ENCODE measurements at regions not wholly inside any gene's neighbourhood (a gene's known extent, or its start where the extent isn't known, plus 50 kb on each side); places are given as distances from the start of the nearest gene placed in this dataset.
A peak's percentile ranks its signal among the peaks of the same experiment; 100 is the strongest.

GRCh38 chr2:8430628-8431027 is 251.2 kb upstream of the ID2 start:
- no peaks in the 10 kb centered on the region for H3K4me1 Mint-ChIP-seq
- peak; percentile 47 for DNase-seq

GRCh38 chr2:8431446-8432125 is 250.3 kb upstream of the ID2 start:
- no peak for DNase-seq
- no peak for TF ChIP-seq CTCF (conservative IDR thresholded peaks at IDR 0.05)
- no peaks in the 10 kb centered on the region for H3K9me3 ChIP-seq (ENCODE audit: control insufficient read depth, low read length)
- 91 to 93% methylated on average over 3 of the region's 3 CpGs for WGBS, 2 experiments (ENCODE audit: insufficient coverage in 1 of 2, insufficient read length in 1 of 2)
- H3K27ac Mint-ChIP-seq: no peak overlapping the region
- no peak overlapping the region for H3K4me3 ChIP-seq (ENCODE audit: low read length)
- no peaks in the 10 kb centered on the region for H3K36me3 ChIP-seq (ENCODE audit: control insufficient read depth, insufficient read depth, low read length)
- no peaks in the 10 kb centered on the region for H3K4me1 ChIP-seq (ENCODE audit: control insufficient read depth, insufficient read depth, low read length)
- no peaks in the 10 kb centered on the region for H3K27me3 Mint-ChIP-seq (ENCODE audit: insufficient read depth)
- no peak overlapping the region for H3K4me3 Mint-ChIP-seq
- no peaks in the 10 kb centered on the region for H3K36me3 Mint-ChIP-seq (ENCODE audit: low read depth)
- no peaks in the 10 kb centered on the region for H3K27me3 ChIP-seq (ENCODE audit: control insufficient read depth, insufficient read depth, low read length, poor library complexity, severe bottlenecking)
- H3K9me3 Mint-ChIP-seq: no peaks in the 10 kb centered on the region
- no peak overlapping the region for H3K9ac ChIP-seq (ENCODE audit: extremely low read depth, low read length, poor library complexity, severe bottlenecking)
- H3K27ac ChIP-seq (ENCODE audit: low read depth, low read length): no peak overlapping the region
- no peaks in the 10 kb centered on the region for H3K4me1 Mint-ChIP-seq

More at GRCh38 chr2:8430628-8431027, 251.2 kb upstream of the ID2 start:
- Mint-ChIP-seq H3K4me3 (no peak overlapping the region), H3K9me3 (no peaks in the 10 kb centered on the region), H3K36me3 (ENCODE audit: low read depth) (no peaks in the 10 kb centered on the region), H3K27me3 (ENCODE audit: insufficient read depth) (no peaks in the 10 kb centered on the region), H3K27ac (no peak overlapping the region)
- no peaks in the 10 kb centered on the region for H3K27me3 ChIP-seq (ENCODE audit: control insufficient read depth, insufficient read depth, low read length, poor library complexity, severe bottlenecking)
- H3K4me3 ChIP-seq (ENCODE audit: low read length): no peak overlapping the region
- H3K4me1 ChIP-seq (ENCODE audit: control insufficient read depth, insufficient read depth, low read length): no peaks in the 10 kb centered on the region
- WGBS, 2 experiments (ENCODE audit: insufficient coverage in 1 of 2, insufficient read length in 1 of 2): 89 to 100% methylated on average over 3 to 4 of the region's 4 CpGs
- H3K9ac ChIP-seq (ENCODE audit: extremely low read depth, low read length, poor library complexity, severe bottlenecking): no peak overlapping the region
- no peaks in the 10 kb centered on the region for H3K36me3 ChIP-seq (ENCODE audit: control insufficient read depth, insufficient read depth, low read length)
- H3K27ac ChIP-seq (ENCODE audit: low read depth, low read length): no peak overlapping the region
- peak; percentile 49 for TF ChIP-seq CTCF (conservative IDR thresholded peaks at IDR 0.05)
- no peaks in the 10 kb centered on the region for H3K9me3 ChIP-seq (ENCODE audit: control insufficient read depth, low read length)

GRCh38 chr2:8432706-8433336 is 249.0 kb upstream of the ID2 start:
- Histone ChIP-seq H3K4me1 (ENCODE audit: control insufficient read depth, insufficient read depth, low read length) (no peaks in the 10 kb centered on the region), H3K27me3 (ENCODE audit: control insufficient read depth, insufficient read depth, low read length, poor library complexity, severe bottlenecking) (no peaks in the 10 kb centered on the region), H3K36me3 (ENCODE audit: control insufficient read depth, insufficient read depth, low read length) (no peaks in the 10 kb centered on the region), H3K27ac (ENCODE audit: low read depth, low read length) (no peak overlapping the region), H3K4me3 (ENCODE audit: low read length) (no peak overlapping the region), H3K9me3 (ENCODE audit: control insufficient read depth, low read length) (no peaks in the 10 kb centered on the region), H3K9ac (ENCODE audit: extremely low read depth, low read length, poor library complexity, severe bottlenecking) (no peak overlapping the region)
- Mint-ChIP-seq H3K36me3 (ENCODE audit: low read depth) (no peaks in the 10 kb centered on the region), H3K27me3 (ENCODE audit: insufficient read depth) (peaks cover 2% of the 10 kb centered on the region), H3K27ac (no peak overlapping the region), H3K4me1 (no peaks in the 10 kb centered on the region), H3K4me3 (no peak overlapping the region), H3K9me3 (peaks cover 7% of the 10 kb centered on the region)
- 90 to 93% methylated on average over 2 to 8 of the region's 9 CpGs for WGBS, 2 experiments (ENCODE audit: insufficient coverage in 1 of 2, insufficient read length in 1 of 2)
- no peak for DNase-seq
- TF ChIP-seq CTCF (conservative IDR thresholded peaks at IDR 0.05): no peak

Measured in endodermal cell (in vitro differentiated cells).